H9 (cell line): ENCODE measurements at regions not wholly inside any gene's neighbourhood (a gene's known extent, or its start where the extent isn't known, plus 50 kb on each side); places are given as distances from the start of the nearest gene placed in this dataset.

ENCODE experiments used
- DNase-seq: peaks from one replicate; pipeline ENCODE4 v3.0.0-alpha.2; 2017
- H2AFZ ChIP-seq: one replicate; pipeline ENCODE4 v1.6.1; 2013; ENCODE audit warnings: mild to moderate bottlenecking, low read length, control low read depth, moderate library complexity
- H2AK5ac ChIP-seq: 2 replicates; pipeline ENCODE4 v1.6.1; 2013; ENCODE audit warnings: low read length, control low read depth, mixed read lengths; ENCODE audit not compliant: insufficient read length
- H2BK120ac ChIP-seq: one replicate; pipeline ENCODE4 v1.6.1; 2013; ENCODE audit warnings: low read depth, mild to moderate bottlenecking, low read length, control low read depth, inconsistent platforms; ENCODE audit not compliant: poor library complexity, severe bottlenecking
- H2BK12ac ChIP-seq: 2 replicates; pipeline ENCODE4 v1.6.1; 2013; ENCODE audit warnings: low read length, control low read depth, mixed read lengths, low read depth; ENCODE audit not compliant: insufficient read length
- H2BK15ac ChIP-seq: 2 replicates; pipeline ENCODE4 v1.6.1; 2013; ENCODE audit warnings: low read depth, low read length, control low read depth
- H2BK20ac ChIP-seq: one replicate; pipeline ENCODE4 v1.6.1; 2013; ENCODE audit warnings: low read depth, mild to moderate bottlenecking, low read length, control low read depth, inconsistent platforms; ENCODE audit not compliant: poor library complexity, severe bottlenecking
- H2BK5ac ChIP-seq: 2 replicates; pipeline ENCODE4 v1.6.1; 2013; ENCODE audit warnings: low read length, control low read depth, mixed read lengths; ENCODE audit not compliant: insufficient read length
- H3K14ac ChIP-seq: 2 replicates; pipeline ENCODE4 v1.6.1; 2013; ENCODE audit warnings: low read length, control low read depth; ENCODE audit not compliant: insufficient read depth
- H3K18ac ChIP-seq: 2 replicates; pipeline ENCODE4 v1.6.1; 2013; ENCODE audit warnings: low read depth, mild to moderate bottlenecking, mixed read lengths, low read length, control low read depth; ENCODE audit not compliant: insufficient read length
- H3K23ac ChIP-seq: 2 replicates; pipeline ENCODE4 v1.6.1; 2013; ENCODE audit warnings: low read length, control low read depth, mixed read lengths, low read depth; ENCODE audit not compliant: insufficient read length
- H3K23me2 ChIP-seq: 2 replicates; pipeline ENCODE4 v1.6.1; 2013; ENCODE audit warnings: low read depth, mild to moderate bottlenecking, mixed read lengths, low read length, control low read depth; ENCODE audit not compliant: insufficient read length, poor library complexity, severe bottlenecking
- H3K27ac ChIP-seq: 2 replicates; pipeline ENCODE4 v1.5.1; 2013; ENCODE audit warnings: low read length, control low read depth, mixed read lengths, low read depth; ENCODE audit not compliant: insufficient read length
- H3K27me3 ChIP-seq: 2 replicates; pipeline ENCODE4 v1.6.1; 2013; ENCODE audit warnings: low read length, control low read depth, inconsistent platforms; ENCODE audit not compliant: insufficient read depth
- H3K4ac ChIP-seq: 2 replicates; pipeline ENCODE4 v1.6.1; 2013; ENCODE audit warnings: low read depth, mild to moderate bottlenecking, control low read depth, inconsistent platforms, low read length, moderate library complexity
- H3K4me1 ChIP-seq: 2 replicates; pipeline ENCODE4 v1.6.1; 2013; ENCODE audit warnings: low read length, control low read depth, inconsistent platforms; ENCODE audit not compliant: insufficient read depth
- H3K4me2 ChIP-seq: 2 replicates; pipeline ENCODE4 v1.6.1; 2013; ENCODE audit warnings: low read length, control low read depth, mixed read lengths; ENCODE audit not compliant: insufficient read length, insufficient read depth
- H3K56ac ChIP-seq: 2 replicates; pipeline ENCODE4 v1.6.1; 2013; ENCODE audit warnings: low read depth, mild to moderate bottlenecking, mixed read lengths, low read length, control low read depth; ENCODE audit not compliant: insufficient read length
- H3K79me1 ChIP-seq: 2 replicates; pipeline ENCODE4 v1.6.1; 2013; ENCODE audit warnings: low read depth, mild to moderate bottlenecking, moderate library complexity, low read length, control low read depth, inconsistent platforms; ENCODE audit not compliant: insufficient read depth, poor library complexity, severe bottlenecking
- H3K79me2 ChIP-seq: 2 replicates; pipeline ENCODE4 v1.6.1; 2013; ENCODE audit warnings: low read length, control low read depth, inconsistent platforms; ENCODE audit not compliant: insufficient read depth
- H3K9ac ChIP-seq: 2 replicates; pipeline ENCODE4 v1.6.1; 2013; ENCODE audit warnings: low read length, control low read depth, mixed read lengths; ENCODE audit not compliant: insufficient read length; ENCODE audit errors: extremely low read depth
- H3K9me3 ChIP-seq: one replicate; pipeline ENCODE4 v1.6.1; 2013; ENCODE audit warnings: low read depth, low read length, inconsistent platforms; ENCODE audit not compliant: control insufficient read depth
- H3T11ph ChIP-seq: one replicate; pipeline ENCODE4 v1.6.1; 2013; ENCODE audit warnings: mild to moderate bottlenecking, low read length, control low read depth, inconsistent platforms
- H4K20me1 ChIP-seq: one replicate; pipeline ENCODE4 v1.6.1; 2013; ENCODE audit not compliant: control insufficient read depth, insufficient read length, insufficient read depth
- H4K5ac ChIP-seq: 2 replicates; pipeline ENCODE4 v1.6.1; 2013; ENCODE audit warnings: low read depth, mild to moderate bottlenecking, mixed read lengths, low read length, control low read depth; ENCODE audit not compliant: insufficient read length
- H4K8ac ChIP-seq: replicated peaks from 2 replicates; pipeline ENCODE4 v1.6.1; 2013; ENCODE audit warnings: low read length, control low read depth, mixed read lengths, low read depth; ENCODE audit not compliant: insufficient read length
- H4K91ac ChIP-seq: 2 replicates; pipeline ENCODE4 v1.6.1; 2013; ENCODE audit warnings: low read depth, mild to moderate bottlenecking, moderate library complexity, mixed read lengths, low read length, control low read depth; ENCODE audit not compliant: insufficient read length
- H3K27ac Mint-ChIP-seq, 3 experiments: 2 replicates in 2 of 3; 3 replicates in 1 of 3; pipeline ENCODE4 v1.8.0; 2020 to 2021; ENCODE audit warnings: mixed read lengths in 3 of 3, mild to moderate bottlenecking in 1 of 3, moderate library complexity in 1 of 3
- H3K27me3 Mint-ChIP-seq: 2 replicates; pipeline ENCODE4 v1.8.0; 2021; ENCODE audit warnings: low read depth, mild to moderate bottlenecking, moderate library complexity, mixed read lengths
- H3K36me3 Mint-ChIP-seq, 3 experiments: 2 replicates in 2 of 3; 3 replicates in 1 of 3; pipeline ENCODE4 v1.8.0; 2020 to 2021; ENCODE audit warnings: low read depth in 3 of 3, mixed read lengths in 3 of 3; ENCODE audit not compliant: insufficient read depth in 1 of 3
- H3K4me1 Mint-ChIP-seq, 2 experiments: 2 replicates each; pipeline ENCODE4 v1.8.0; 2020; ENCODE audit warnings: mixed read lengths in 2 of 2
- H3K4me3 Mint-ChIP-seq, 2 experiments: 2 replicates in 1 of 2; 3 replicates in 1 of 2; pipeline ENCODE4 v1.8.0; 2020 to 2021; ENCODE audit warnings: mild to moderate bottlenecking in 2 of 2, mixed read lengths in 2 of 2, moderate library complexity in 1 of 2
- H3K9me3 Mint-ChIP-seq, 2 experiments: 2 replicates in 1 of 2; 3 replicates in 1 of 2; pipeline ENCODE4 v1.8.0; 2020; ENCODE audit warnings: mild to moderate bottlenecking in 2 of 2, mixed read lengths in 2 of 2, moderate library complexity in 1 of 2
- WGBS: extraction: QIAGEN DNeasy Blood & Tissue Kit; methylation state at CpG from one replicate; pipeline ENCODE4 v1.1.7; 2013; ENCODE audit warnings: missing lambda C conversion rate, low lambda C conversion rate, mixed read lengths; ENCODE audit not compliant: insufficient read length; ENCODE audit errors: extremely low coverage; 5-methylcytosine and 5-hydroxymethylcytosine counted together
- TF ChIP-seq, protein P1 (sequence below): fragments of 200-600 bp; sonication (generic); conservative IDR thresholded peaks from 3 replicates; pipeline ENCODE4 v1.8.0; 2021; ENCODE audit warnings: antibody characterized with exemption, mild to moderate bottlenecking

DNA sequence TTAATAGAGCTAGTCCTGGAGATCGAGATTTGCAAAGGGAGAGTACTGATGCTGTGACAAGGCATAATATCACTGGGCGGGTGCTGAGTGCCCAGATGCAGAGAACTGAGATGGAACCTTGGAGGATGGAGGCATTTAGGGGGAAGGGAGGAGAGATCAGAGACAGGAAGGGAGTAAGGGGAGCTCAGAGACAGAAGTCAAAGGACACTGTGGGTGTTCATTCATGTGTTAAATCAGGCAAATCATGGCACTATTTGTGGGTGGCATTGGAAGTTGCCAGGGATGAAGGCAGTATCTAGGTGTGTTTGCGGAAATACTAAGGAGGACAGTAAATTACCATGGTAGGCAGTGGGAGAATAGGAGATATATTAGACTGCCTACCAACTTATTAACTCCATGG, 135.0 kb downstream of the RBM46 start:
- Histone ChIP-seq H3K9ac (no peak overlapping the region), H3K4me1 (peaks cover 10% of the 10 kb centered on the region), H3K23ac (no peak overlapping the region), H2AK5ac (no peak overlapping the region), H3K9me3 (no peaks in the 10 kb centered on the region), H2BK5ac (no peak overlapping the region), H3K27ac (no peak overlapping the region), H2BK120ac (no peak overlapping the region), H4K8ac (no peak overlapping the region), H4K5ac (no peak overlapping the region), H2BK15ac (no peak overlapping the region), H3T11ph (no peak overlapping the region), H3K4me2 (no peak overlapping the region), H2BK12ac (no peak overlapping the region), H2BK20ac (no peak overlapping the region), H2AFZ (no peak overlapping the region), H3K4ac (no peak overlapping the region), H3K18ac (no peak overlapping the region), H3K14ac (no peak overlapping the region), H3K56ac (no peak overlapping the region), H3K27me3 (no peaks in the 10 kb centered on the region), H3K79me1 (no peaks in the 10 kb centered on the region), H4K91ac (no peak overlapping the region), H3K23me2 (no peaks in the 10 kb centered on the region), H4K20me1 (no peaks in the 10 kb centered on the region), H3K79me2 (no peaks in the 10 kb centered on the region)
- Mint-ChIP-seq H3K4me3 (no peak overlapping the region), H3K4me1 (peaks cover 22 to 24% of the 10 kb centered on the region in 2 experiments), H3K9me3 (no peaks in the 10 kb centered on the region), H3K27ac (0 out of 7 replicates have a peak overlapping the region, but pooled peaks of 1 of the 3 experiments have one; percentile 4), H3K36me3 (no peaks in the 10 kb centered on the region), H3K27me3 (no peaks in the 10 kb centered on the region)
- DNase-seq = no peak
- TF ChIP-seq, protein P1, sequence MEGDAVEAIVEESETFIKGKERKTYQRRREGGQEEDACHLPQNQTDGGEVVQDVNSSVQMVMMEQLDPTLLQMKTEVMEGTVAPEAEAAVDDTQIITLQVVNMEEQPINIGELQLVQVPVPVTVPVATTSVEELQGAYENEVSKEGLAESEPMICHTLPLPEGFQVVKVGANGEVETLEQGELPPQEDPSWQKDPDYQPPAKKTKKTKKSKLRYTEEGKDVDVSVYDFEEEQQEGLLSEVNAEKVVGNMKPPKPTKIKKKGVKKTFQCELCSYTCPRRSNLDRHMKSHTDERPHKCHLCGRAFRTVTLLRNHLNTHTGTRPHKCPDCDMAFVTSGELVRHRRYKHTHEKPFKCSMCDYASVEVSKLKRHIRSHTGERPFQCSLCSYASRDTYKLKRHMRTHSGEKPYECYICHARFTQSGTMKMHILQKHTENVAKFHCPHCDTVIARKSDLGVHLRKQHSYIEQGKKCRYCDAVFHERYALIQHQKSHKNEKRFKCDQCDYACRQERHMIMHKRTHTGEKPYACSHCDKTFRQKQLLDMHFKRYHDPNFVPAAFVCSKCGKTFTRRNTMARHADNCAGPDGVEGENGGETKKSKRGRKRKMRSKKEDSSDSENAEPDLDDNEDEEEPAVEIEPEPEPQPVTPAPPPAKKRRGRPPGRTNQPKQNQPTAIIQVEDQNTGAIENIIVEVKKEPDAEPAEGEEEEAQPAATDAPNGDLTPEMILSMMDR = no peak
- no CpG with 5 or more reads among the region's 3 CpGs for WGBS
